BLaER1 (cell line): ENCODE measurements at regions not wholly inside any gene's neighbourhood (a gene's known extent, or its start where the extent isn't known, plus 50 kb on each side); places are given as distances from the start of the nearest gene placed in this dataset.

ENCODE experiments used
- H3K27ac ChIP-seq: shearing (Covaris generic); formaldehyde crosslinking; 2 replicates; pipeline ENCODE4 v1.8.1; 2022
- H3K27me3 ChIP-seq: shearing (Covaris generic); formaldehyde crosslinking; 2 replicates; pipeline ENCODE4 v1.8.1; 2022
- H3K36me3 ChIP-seq: shearing (Covaris generic); formaldehyde crosslinking; 2 replicates; pipeline ENCODE4 v1.8.1; 2022
- H3K4me1 ChIP-seq: shearing (Covaris generic); formaldehyde crosslinking; 2 replicates; pipeline ENCODE4 v1.8.1; 2022
- H3K4me2 ChIP-seq: shearing (Covaris generic); formaldehyde crosslinking; 2 replicates; pipeline ENCODE4 v1.8.1; 2022
- H3K4me3 ChIP-seq: shearing (Covaris generic); formaldehyde crosslinking; 2 replicates; pipeline ENCODE4 v1.8.1; 2022
- H3K9ac ChIP-seq: shearing (Covaris generic); formaldehyde crosslinking; 2 replicates; pipeline ENCODE4 v1.8.1; 2022
- H3K9me3 ChIP-seq: shearing (Covaris generic); formaldehyde crosslinking; 2 replicates; pipeline ENCODE4 v1.8.1; 2022
- H4K20me1 ChIP-seq: shearing (Covaris generic); formaldehyde crosslinking; 2 replicates; pipeline ENCODE4 v1.8.1; 2022
- Cebpa-rat ChIP-seq: shearing (Covaris generic); IDR thresholded peaks from 2 replicates; pipeline ENCODE4 v1.8.1; 2022

- no peak for TF ChIP-seq Cebpa-rat
- Histone ChIP-seq H3K9ac (no peak overlapping the region), H3K4me2 (no peak overlapping the region), H3K27ac (no peak overlapping the region), H3K4me3 (no peak overlapping the region), H3K9me3 (no peaks in the 10 kb centered on the region), H3K4me1 (0 out of 2 replicates have a peak, but pooled peaks cover 5% of the 10 kb centered on the region), H3K27me3 (no peaks in the 10 kb centered on the region), H3K36me3 (no peaks in the 10 kb centered on the region), H4K20me1 (no peaks in the 10 kb centered on the region)
Measured at GRCh38 chr3:3316521-3316920, 137.0 kb upstream of the CRBN start.

- Histone ChIP-seq H3K36me3 (no peaks in the 10 kb centered on the region), H3K9ac (no peak overlapping the region), H3K27ac (no peak overlapping the region), H3K9me3 (no peaks in the 10 kb centered on the region), H3K27me3 (no peaks in the 10 kb centered on the region), H3K4me1 (0 out of 2 replicates have a peak, but pooled peaks cover 5% of the 10 kb centered on the region), H3K4me3 (no peak overlapping the region), H4K20me1 (no peaks in the 10 kb centered on the region), H3K4me2 (no peak overlapping the region)
- TF ChIP-seq Cebpa-rat, result no peak
Measured at GRCh38 chr3:3315846-3316245, 136.4 kb upstream of the CRBN start.

DNA sequence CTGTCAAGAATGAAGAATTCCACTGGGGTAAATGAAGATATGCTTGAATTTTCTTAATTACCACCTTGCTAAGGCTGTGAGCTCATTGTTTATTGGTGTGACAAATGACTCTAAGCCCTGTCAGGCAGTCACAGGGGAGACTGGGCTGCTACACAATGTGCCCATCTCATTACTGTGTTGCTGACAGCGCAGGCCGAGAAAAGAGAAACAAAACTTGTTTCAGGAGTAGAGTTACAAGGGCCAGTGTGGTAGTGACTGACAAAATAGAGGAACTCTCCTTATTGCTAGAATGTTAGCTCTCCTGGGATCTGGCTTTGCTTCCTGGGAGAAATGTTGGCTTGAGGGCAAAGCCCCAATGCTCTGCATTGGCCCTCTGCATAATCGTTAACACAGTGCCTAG is 130.4 kb upstream of the CRBN start:
- Histone ChIP-seq H3K4me1 (peaks cover 43% of the 10 kb centered on the region), H3K9ac (no peak overlapping the region), H4K20me1 (no peaks in the 10 kb centered on the region), H3K27me3 (no peaks in the 10 kb centered on the region), H3K36me3 (no peaks in the 10 kb centered on the region), H3K27ac (no peak overlapping the region), H3K9me3 (0 out of 2 replicates have a peak, but pooled peaks cover 2% of the 10 kb centered on the region), H3K4me3 (no peak overlapping the region), H3K4me2 (peak overlapping the region; percentile 5; the same call in 1 of the 2 replicates)
- TF ChIP-seq Cebpa-rat, result no peak

- Histone ChIP-seq H3K4me2 (no peak overlapping the region), H3K27me3 (no peaks in the 10 kb centered on the region), H3K9ac (no peak overlapping the region), H3K27ac (peak overlapping the region; percentile 67; the same call in 1 of the 2 replicates), H3K9me3 (0 out of 2 replicates have a peak, but pooled peaks cover 2% of the 10 kb centered on the region), H4K20me1 (no peaks in the 10 kb centered on the region), H3K4me1 (peaks cover 43% of the 10 kb centered on the region), H3K36me3 (no peaks in the 10 kb centered on the region), H3K4me3 (no peak overlapping the region)
- TF ChIP-seq Cebpa-rat, result no peak
Measured at GRCh38 chr3:3308809-3309208, 129.3 kb upstream of the CRBN start.

DNA sequence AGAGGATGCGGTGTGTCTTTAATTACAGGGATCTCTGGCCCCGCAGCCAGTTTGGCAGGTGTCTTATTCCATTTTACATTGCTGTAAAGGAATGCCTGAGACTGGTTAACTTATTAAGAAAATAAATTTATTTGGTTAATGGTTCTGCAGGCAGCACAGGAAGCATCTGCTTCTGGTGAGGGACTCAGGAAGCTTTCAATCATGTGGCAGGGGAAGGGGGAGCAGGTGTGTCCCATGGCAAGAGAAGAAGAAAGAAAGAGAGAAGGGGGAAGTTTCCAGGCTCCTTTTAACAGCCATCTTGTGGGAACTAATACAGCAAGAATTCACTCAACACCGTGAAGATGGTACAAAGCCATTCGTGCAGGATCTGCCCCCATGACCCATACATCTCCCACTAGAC is 128.0 kb upstream of the CRBN start:
- no peaks in the 10 kb centered on the region for H4K20me1 ChIP-seq
- H3K36me3 ChIP-seq, result no peaks in the 10 kb centered on the region
- H3K4me2 ChIP-seq, result peak overlapping the region; percentile 62
- H3K4me3 ChIP-seq, result no peak overlapping the region
- H3K4me1 ChIP-seq, result peaks cover 47% of the 10 kb centered on the region
- H3K27me3 ChIP-seq, result no peaks in the 10 kb centered on the region
- H3K9ac ChIP-seq, result no peak overlapping the region
- peak overlapping the region; percentile 67 for H3K27ac ChIP-seq
- H3K9me3 ChIP-seq, result 0 out of 2 replicates have a peak, but pooled peaks cover 6% of the 10 kb centered on the region
- no peak for TF ChIP-seq Cebpa-rat

- 0 out of 2 replicates have a peak, but pooled peaks cover 6% of the 10 kb centered on the region for H3K9me3 ChIP-seq
- no peak overlapping the region for H3K4me3 ChIP-seq
- H3K36me3 ChIP-seq, result no peaks in the 10 kb centered on the region
- H3K9ac ChIP-seq, result no peak overlapping the region
- TF ChIP-seq Cebpa-rat, result no peak
- peak overlapping the region; percentile 62; the same call in 1 of the 2 replicates for H3K4me2 ChIP-seq
- no peaks in the 10 kb centered on the region for H4K20me1 ChIP-seq
- H3K27me3 ChIP-seq, result no peaks in the 10 kb centered on the region
- H3K4me1 ChIP-seq, result peaks cover 50% of the 10 kb centered on the region
- no peak overlapping the region for H3K27ac ChIP-seq
Measured at GRCh38 chr3:3305841-3306240, 126.3 kb upstream of the CRBN start.

- no peak overlapping the region for H3K4me3 ChIP-seq
- H4K20me1 ChIP-seq, result no peaks in the 10 kb centered on the region
- no peak for TF ChIP-seq Cebpa-rat
- 0 out of 2 replicates have a peak, but pooled peaks cover 6% of the 10 kb centered on the region for H3K9me3 ChIP-seq
- no peaks in the 10 kb centered on the region for H3K27me3 ChIP-seq
- no peaks in the 10 kb centered on the region for H3K36me3 ChIP-seq
- H3K9ac ChIP-seq, result no peak overlapping the region
- H3K27ac ChIP-seq, result no peak overlapping the region
- peaks cover 47% of the 10 kb centered on the region for H3K4me1 ChIP-seq
- no peak overlapping the region for H3K4me2 ChIP-seq
Measured at GRCh38 chr3:3305084-3305483, 125.6 kb upstream of the CRBN start.

GRCh38 chr3:3303636-3304035 is 124.1 kb upstream of the CRBN start:
- Histone ChIP-seq H3K4me2 (no peak overlapping the region), H3K36me3 (no peaks in the 10 kb centered on the region), H3K27me3 (no peaks in the 10 kb centered on the region), H4K20me1 (no peaks in the 10 kb centered on the region), H3K4me3 (no peak overlapping the region), H3K9me3 (0 out of 2 replicates have a peak, but pooled peaks cover 4% of the 10 kb centered on the region), H3K27ac (no peak overlapping the region), H3K4me1 (peaks cover 43% of the 10 kb centered on the region), H3K9ac (no peak overlapping the region)
- no peak for TF ChIP-seq Cebpa-rat

DNA sequence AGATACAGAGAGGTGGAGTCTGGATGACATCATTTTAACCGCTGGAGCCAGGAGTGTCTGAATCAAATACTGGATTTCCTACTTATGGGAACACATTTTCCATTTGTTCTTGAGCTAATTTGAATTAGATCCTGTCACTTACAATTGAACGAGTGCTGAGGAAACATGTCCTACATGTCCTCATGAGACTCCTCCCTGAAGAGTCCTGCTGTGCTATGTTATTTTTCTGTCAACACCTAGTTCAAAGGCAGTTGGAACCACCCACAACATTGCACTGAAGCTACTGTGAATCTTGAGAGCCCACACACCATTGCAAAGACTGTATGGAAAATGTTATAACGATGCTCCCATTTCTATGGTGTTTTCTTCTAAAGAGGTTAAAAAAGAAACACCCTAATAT is 123.5 kb upstream of the CRBN start:
- H3K36me3 ChIP-seq, result no peaks in the 10 kb centered on the region
- no peak overlapping the region for H3K9ac ChIP-seq
- no peak overlapping the region for H3K4me3 ChIP-seq
- peaks cover 37% of the 10 kb centered on the region for H3K4me1 ChIP-seq
- no peak overlapping the region for H3K4me2 ChIP-seq
- H4K20me1 ChIP-seq, result no peaks in the 10 kb centered on the region
- no peaks in the 10 kb centered on the region for H3K27me3 ChIP-seq
- 0 out of 2 replicates have a peak, but pooled peaks cover 4% of the 10 kb centered on the region for H3K9me3 ChIP-seq
- TF ChIP-seq Cebpa-rat, result no peak
- no peak overlapping the region for H3K27ac ChIP-seq

DNA sequence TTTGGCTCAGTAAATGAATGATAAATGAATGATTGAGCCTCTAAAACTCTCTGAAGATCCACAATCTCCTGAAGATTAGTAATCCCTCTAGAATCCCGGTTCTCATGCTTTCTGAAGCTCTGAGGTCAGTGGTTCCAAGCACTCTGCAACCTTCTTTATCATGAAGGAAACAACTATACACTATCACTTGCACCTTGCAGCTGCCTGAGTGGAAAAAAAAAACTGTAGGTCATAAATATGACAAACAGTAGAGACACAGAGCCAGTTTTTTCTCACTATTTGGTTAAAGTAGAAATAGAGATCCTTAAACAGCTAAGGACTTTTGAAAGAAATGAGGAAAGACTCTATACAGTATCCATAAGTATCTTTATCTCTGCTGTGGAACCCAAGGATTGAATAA is 122.0 kb upstream of the CRBN start:
- no peak overlapping the region for H3K4me3 ChIP-seq
- H3K9ac ChIP-seq, result no peak overlapping the region
- H3K36me3 ChIP-seq, result no peaks in the 10 kb centered on the region
- H4K20me1 ChIP-seq, result no peaks in the 10 kb centered on the region
- H3K4me1 ChIP-seq, result peaks cover 37% of the 10 kb centered on the region
- H3K9me3 ChIP-seq, result 0 out of 2 replicates have a peak, but pooled peaks cover 4% of the 10 kb centered on the region
- no peak for TF ChIP-seq Cebpa-rat
- no peak overlapping the region for H3K4me2 ChIP-seq
- no peaks in the 10 kb centered on the region for H3K27me3 ChIP-seq
- H3K27ac ChIP-seq, result no peak overlapping the region

GRCh38 chr3:3296979-3297381 is 117.5 kb upstream of the CRBN start:
- H3K36me3 ChIP-seq, result no peaks in the 10 kb centered on the region
- H3K9ac ChIP-seq, result no peak overlapping the region

More at GRCh38 chr3:3296979-3297381, 117.5 kb upstream of the CRBN start:
- no peak overlapping the region for H3K4me3 ChIP-seq
- H4K20me1 ChIP-seq, result no peaks in the 10 kb centered on the region
- H3K9me3 ChIP-seq, result peaks cover 13% of the 10 kb centered on the region
- no peak for TF ChIP-seq Cebpa-rat
- H3K27me3 ChIP-seq, result no peaks in the 10 kb centered on the region
- H3K4me2 ChIP-seq, result peak overlapping the region; percentile 62
- H3K27ac ChIP-seq, result peak overlapping the region; percentile 24; the same call in 1 of the 2 replicates
- H3K4me1 ChIP-seq, result peaks cover 24% of the 10 kb centered on the region
